ENCODE measurements at regions not wholly inside any gene's neighbourhood (a gene's known extent, or its start where the extent isn't known, plus 50 kb on each side); places are given as distances from the start of the nearest gene placed in this dataset.

DNA sequence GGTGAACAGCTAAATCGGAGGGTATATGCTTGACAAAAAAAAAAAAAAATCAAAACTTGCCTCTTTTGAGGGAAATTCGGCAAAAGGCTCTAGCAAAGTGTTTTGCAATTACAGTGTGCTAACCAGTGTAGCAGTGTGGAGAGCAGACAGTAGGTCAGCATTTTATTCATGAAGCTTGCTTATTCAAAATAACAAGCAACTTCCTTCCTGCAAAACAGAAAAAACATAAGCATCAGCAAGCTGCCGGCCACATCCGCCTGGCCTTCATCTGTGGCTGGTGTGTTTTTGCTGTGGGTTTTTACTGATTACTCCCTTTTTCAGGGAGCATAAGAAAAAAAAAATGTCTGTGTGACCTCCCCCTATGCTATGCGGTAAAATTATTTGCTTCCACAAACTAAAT, 434.1 kb downstream of the OCA2 start:
- H2AFZ ChIP-seq (ENCODE audit: low read length): no peak overlapping the region
- POLR2A ChIA-PET: interaction anchor here (0.7 kb wide), 1 partner anchor 340 kb away, joined by 3 read pairs; no protein-coding TSS in a partner anchor
- no peaks in the 10 kb centered on the region for H3K4me1 ChIP-seq (ENCODE audit: insufficient read depth, low read length, poor library complexity, severe bottlenecking)
- H3K4me2 ChIP-seq (ENCODE audit: low read length): no peak overlapping the region
- no peaks in the 10 kb centered on the region for H3K79me2 ChIP-seq (ENCODE audit: insufficient read depth, low read depth, low read length)
- H3K9me2 ChIP-seq (ENCODE audit: insufficient read depth, low read length): no peaks in the 10 kb centered on the region
- H3K36me3 ChIP-seq (ENCODE audit: insufficient read depth, low read length): no peaks in the 10 kb centered on the region
- no peaks in the 10 kb centered on the region for H3K9me3 ChIP-seq (ENCODE audit: low read length)
- no peak overlapping the region for H3K27ac ChIP-seq (ENCODE audit: low read depth, low read length, poor library complexity, severe bottlenecking)
- TF ChIP-seq EZH2phosphoT487 (IDR thresholded peaks at IDR 0.05; ENCODE audit: borderline replicate concordance, low read depth, low read length): no peak
- TF ChIP-seq, protein P1, sequence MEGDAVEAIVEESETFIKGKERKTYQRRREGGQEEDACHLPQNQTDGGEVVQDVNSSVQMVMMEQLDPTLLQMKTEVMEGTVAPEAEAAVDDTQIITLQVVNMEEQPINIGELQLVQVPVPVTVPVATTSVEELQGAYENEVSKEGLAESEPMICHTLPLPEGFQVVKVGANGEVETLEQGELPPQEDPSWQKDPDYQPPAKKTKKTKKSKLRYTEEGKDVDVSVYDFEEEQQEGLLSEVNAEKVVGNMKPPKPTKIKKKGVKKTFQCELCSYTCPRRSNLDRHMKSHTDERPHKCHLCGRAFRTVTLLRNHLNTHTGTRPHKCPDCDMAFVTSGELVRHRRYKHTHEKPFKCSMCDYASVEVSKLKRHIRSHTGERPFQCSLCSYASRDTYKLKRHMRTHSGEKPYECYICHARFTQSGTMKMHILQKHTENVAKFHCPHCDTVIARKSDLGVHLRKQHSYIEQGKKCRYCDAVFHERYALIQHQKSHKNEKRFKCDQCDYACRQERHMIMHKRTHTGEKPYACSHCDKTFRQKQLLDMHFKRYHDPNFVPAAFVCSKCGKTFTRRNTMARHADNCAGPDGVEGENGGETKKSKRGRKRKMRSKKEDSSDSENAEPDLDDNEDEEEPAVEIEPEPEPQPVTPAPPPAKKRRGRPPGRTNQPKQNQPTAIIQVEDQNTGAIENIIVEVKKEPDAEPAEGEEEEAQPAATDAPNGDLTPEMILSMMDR (conservative IDR thresholded peaks at IDR 0.05; ENCODE audit: low read length): no peak
- CTCF ChIA-PET (ENCODE audit: unreplicated experiment): no interaction called here
- intact Hi-C loops (cut with micrococcal nuclease; ENCODE audit: unreplicated experiment): no loop called here
- no peaks in the 10 kb centered on the region for H4K20me1 ChIP-seq (ENCODE audit: insufficient read depth, low read length)
- no peak overlapping the region for H3K4me3 ChIP-seq (ENCODE audit: low read depth, low read length, poor library complexity, severe bottlenecking)
- no TSS peak for BruUV-seq (replicated peaks)
- DNase-seq (ENCODE audit: low spot score): no peak

DNA sequence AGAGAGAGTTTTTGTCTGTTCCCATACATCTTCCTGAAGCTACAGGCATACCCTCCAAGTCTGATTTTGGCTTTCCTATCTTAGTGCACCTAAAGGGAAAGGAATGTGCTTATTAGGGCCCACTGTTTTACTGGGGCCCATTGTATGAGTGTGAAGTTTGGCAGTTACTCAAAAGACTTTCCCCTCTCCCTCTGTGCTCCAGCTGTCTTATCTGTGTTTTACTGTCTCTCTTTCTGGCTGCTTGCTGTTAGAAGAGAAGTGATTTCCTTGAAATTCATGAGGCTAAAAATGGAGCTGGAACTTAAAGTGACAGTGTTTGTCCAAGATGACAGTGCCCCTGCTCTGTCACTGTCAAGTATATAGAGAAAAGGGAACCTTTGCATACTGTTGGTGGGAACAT, 436.2 kb downstream of the OCA2 start:
- Histone ChIP-seq H3K9me2 (ENCODE audit: insufficient read depth, low read length) (no peaks in the 10 kb centered on the region), H4K20me1 (ENCODE audit: insufficient read depth, low read length) (no peaks in the 10 kb centered on the region), H3K4me1 (ENCODE audit: insufficient read depth, low read length, poor library complexity, severe bottlenecking) (no peaks in the 10 kb centered on the region), H3K4me3 (ENCODE audit: low read depth, low read length, poor library complexity, severe bottlenecking) (no peak overlapping the region), H3K9me3 (ENCODE audit: low read length) (no peaks in the 10 kb centered on the region), H3K79me2 (ENCODE audit: insufficient read depth, low read depth, low read length) (no peaks in the 10 kb centered on the region), H3K4me2 (ENCODE audit: low read length) (no peak overlapping the region), H3K36me3 (ENCODE audit: insufficient read depth, low read length) (no peaks in the 10 kb centered on the region), H3K27ac (ENCODE audit: low read depth, low read length, poor library complexity, severe bottlenecking) (no peak overlapping the region), H2AFZ (ENCODE audit: low read length) (no peak overlapping the region)
- TF ChIP-seq, protein P1 (conservative IDR thresholded peaks at IDR 0.05; ENCODE audit: low read length): no peak
- TF ChIP-seq EZH2phosphoT487 (IDR thresholded peaks at IDR 0.05; ENCODE audit: borderline replicate concordance, low read depth, low read length): no peak
- DNase-seq (ENCODE audit: low spot score): no peak
- intact Hi-C loops (cut with micrococcal nuclease; ENCODE audit: unreplicated experiment): no loop called here
- ChIA-PET CTCF (ENCODE audit: unreplicated experiment) (no interaction called here), POLR2A (no interaction called here)
- BruUV-seq (replicated peaks): no TSS peak

DNA sequence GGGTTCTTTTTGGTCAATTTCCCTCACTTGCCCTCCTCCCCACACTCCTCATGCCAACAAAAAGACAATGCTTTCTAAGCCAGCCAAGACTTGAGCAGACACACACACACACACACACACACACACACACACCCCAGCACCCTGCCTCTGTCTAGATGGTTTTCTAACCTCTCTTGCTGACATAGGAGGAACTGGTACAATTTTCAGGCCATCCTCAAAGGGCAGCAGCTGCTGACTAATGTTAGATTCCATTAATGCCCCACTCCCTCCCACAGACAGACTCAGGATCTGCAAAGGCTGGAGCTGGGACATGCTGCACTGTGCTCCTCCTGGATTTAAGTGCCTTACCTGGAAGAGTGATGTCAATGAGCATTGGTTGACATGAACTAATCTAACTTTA, 438.4 kb downstream of the OCA2 start:
- Histone ChIP-seq H3K4me1 (ENCODE audit: insufficient read depth, low read length, poor library complexity, severe bottlenecking) (no peaks in the 10 kb centered on the region), H4K20me1 (ENCODE audit: insufficient read depth, low read length) (no peaks in the 10 kb centered on the region), H2AFZ (ENCODE audit: low read length) (no peak overlapping the region), H3K36me3 (ENCODE audit: insufficient read depth, low read length) (no peaks in the 10 kb centered on the region), H3K4me3 (ENCODE audit: low read depth, low read length, poor library complexity, severe bottlenecking) (no peak overlapping the region), H3K9me2 (ENCODE audit: insufficient read depth, low read length) (no peaks in the 10 kb centered on the region), H3K27ac (ENCODE audit: low read depth, low read length, poor library complexity, severe bottlenecking) (no peak overlapping the region), H3K9me3 (ENCODE audit: low read length) (no peaks in the 10 kb centered on the region), H3K79me2 (ENCODE audit: insufficient read depth, low read depth, low read length) (no peaks in the 10 kb centered on the region), H3K4me2 (ENCODE audit: low read length) (no peak overlapping the region)
- TF ChIP-seq, protein P1 (conservative IDR thresholded peaks at IDR 0.05; ENCODE audit: low read length): no peak
- TF ChIP-seq EZH2phosphoT487 (IDR thresholded peaks at IDR 0.05; ENCODE audit: borderline replicate concordance, low read depth, low read length): no peak
- intact Hi-C loops (cut with micrococcal nuclease; ENCODE audit: unreplicated experiment): no loop called here
- BruUV-seq (replicated peaks): no TSS peak
- CTCF ChIA-PET (ENCODE audit: unreplicated experiment): no interaction called here
- DNase-seq (ENCODE audit: low spot score): no peak
- POLR2A ChIA-PET: interaction anchor here (0.6 kb wide), 1 partner anchor 842 kb away, joined by 3 read pairs; no protein-coding TSS in a partner anchor
